Peyer's patch (tissue), 4 donors: ENCODE measurements at regions not wholly inside any gene's neighbourhood (a gene's known extent, or its start where the extent isn't known, plus 50 kb on each side); places are given as distances from the start of the nearest gene placed in this dataset.

ENCODE experiments used
- POLR2A ChIP-seq, 2 donors: fragments of 450-650 bp; IDR thresholded peaks; one replicate each; pipeline ENCODE4 v1.5.1; 2017; ENCODE audit warnings: antibody characterized with exemption in 2 of 2, mild to moderate bottlenecking in 2 of 2, moderate library complexity in 2 of 2
- TF ChIP-seq, protein P1 (sequence below), 6 experiments: fragments of 450-650 bp in 4 of 6; fragments of 200-600 bp in 2 of 6; sonication (generic) in 1 of 6; IDR thresholded peaks; one replicate each; pipeline ENCODE4 v1.5.1; 2017 to 2019; ENCODE audit warnings: antibody characterized with exemption in 6 of 6, mild to moderate bottlenecking in 3 of 6, moderate library complexity in 1 of 6

DNA sequence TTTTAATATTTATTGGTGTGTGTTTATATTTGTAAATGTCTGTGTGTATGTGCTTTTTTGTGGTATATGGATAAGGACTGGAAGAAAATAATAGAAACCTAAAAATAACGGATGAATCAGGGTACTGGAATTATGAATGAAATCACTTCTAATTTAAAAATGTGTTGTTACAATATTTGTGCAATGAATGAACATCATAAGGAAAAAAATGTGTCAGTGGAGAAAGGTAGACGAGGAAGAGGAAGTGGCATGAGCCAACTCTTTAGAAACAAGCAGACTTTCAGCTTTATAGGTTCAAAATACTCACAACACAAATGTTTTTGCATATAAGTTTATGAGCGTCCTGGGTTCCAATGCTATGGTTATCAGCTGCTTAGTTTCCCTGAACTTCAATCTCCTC, 59.4 kb downstream of the SOX2 start:
- TF ChIP-seq, protein P1, sequence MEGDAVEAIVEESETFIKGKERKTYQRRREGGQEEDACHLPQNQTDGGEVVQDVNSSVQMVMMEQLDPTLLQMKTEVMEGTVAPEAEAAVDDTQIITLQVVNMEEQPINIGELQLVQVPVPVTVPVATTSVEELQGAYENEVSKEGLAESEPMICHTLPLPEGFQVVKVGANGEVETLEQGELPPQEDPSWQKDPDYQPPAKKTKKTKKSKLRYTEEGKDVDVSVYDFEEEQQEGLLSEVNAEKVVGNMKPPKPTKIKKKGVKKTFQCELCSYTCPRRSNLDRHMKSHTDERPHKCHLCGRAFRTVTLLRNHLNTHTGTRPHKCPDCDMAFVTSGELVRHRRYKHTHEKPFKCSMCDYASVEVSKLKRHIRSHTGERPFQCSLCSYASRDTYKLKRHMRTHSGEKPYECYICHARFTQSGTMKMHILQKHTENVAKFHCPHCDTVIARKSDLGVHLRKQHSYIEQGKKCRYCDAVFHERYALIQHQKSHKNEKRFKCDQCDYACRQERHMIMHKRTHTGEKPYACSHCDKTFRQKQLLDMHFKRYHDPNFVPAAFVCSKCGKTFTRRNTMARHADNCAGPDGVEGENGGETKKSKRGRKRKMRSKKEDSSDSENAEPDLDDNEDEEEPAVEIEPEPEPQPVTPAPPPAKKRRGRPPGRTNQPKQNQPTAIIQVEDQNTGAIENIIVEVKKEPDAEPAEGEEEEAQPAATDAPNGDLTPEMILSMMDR (IDR thresholded peaks at IDR 0.05), result no peak
- no peak for TF ChIP-seq POLR2A (IDR thresholded peaks at IDR 0.05)
